HepG2 (cell line): ENCODE measurements at regions not wholly inside any gene's neighbourhood (a gene's known extent, or its start where the extent isn't known, plus 50 kb on each side); places are given as distances from the start of the nearest gene placed in this dataset.

ENCODE experiments used
- ATAC-seq: fragments of 200-7000 bp; cut with Tn5 transposase; 3 replicates; pipeline ENCODE4 v1.9.1; 2020; ENCODE audit warnings: mild to moderate bottlenecking, moderate library complexity
- BruUV-seq: library from RNA; stranded (reverse); fragments of 400-500 nt; replicated peaks from 2 replicates; lab custom pipeline; 2021; lab: Mats Ljungman, UMichigan
- CTCF ChIA-PET: fragments of 300-600 bp; formaldehyde crosslinking; extraction: SDS; loops from one replicate; lab custom pipeline; 2021; ENCODE audit warnings: low total read pairs, inconsistent platforms, low intra/inter-chr PET ratio; lab: Yijun Ruan, JAX
- POLR2A ChIA-PET: fragments of 350-600 bp; sonication (Branson Sonifier 250); formaldehyde crosslinking; loops from one replicate; lab custom pipeline; 2020; ENCODE audit warnings: antibody characterized with exemption, inconsistent platforms; lab: Yijun Ruan, JAX
- DNase-seq: peaks from one replicate; pipeline ENCODE4 v3.0.0-alpha.2; 2015; ENCODE audit warnings: low spot score
- FAIRE-seq: peaks from 3 replicates; lab custom pipeline; 2011; peaks lifted over from hg19 to GRCh38; lab: Jason Lieb, UNC
- H2AFZ ChIP-seq: one replicate; pipeline ENCODE4 v1.6.1; 2011; ENCODE audit warnings: low read length, inconsistent platforms
- H3K27ac ChIP-seq: fragments of 300-600 bp; 3 replicates; pipeline ENCODE4 v1.8.0; 2011; ENCODE audit warnings: mixed run types, mild to moderate bottlenecking, mixed read lengths, low read length, inconsistent platforms; ENCODE audit not compliant: insufficient read depth; ENCODE audit errors: extremely low read length
- H3K27me3 ChIP-seq, 2 experiments: fragments of 200-600 bp in 1 of 2; 2 replicates in 1 of 2; 3 replicates in 1 of 2; pipeline versions ENCODE4 v1.6.0 to v1.8.0; 2011; ENCODE audit warnings: low read length in 2 of 2, mild to moderate bottlenecking in 2 of 2, moderate library complexity in 2 of 2, inconsistent platforms in 1 of 2; ENCODE audit not compliant: insufficient read depth in 2 of 2, control insufficient read depth in 1 of 2
- H3K36me3 ChIP-seq, 2 experiments: fragments of 200-600 bp in 1 of 2; replicated peaks in 1 of 2; 2 replicates in 1 of 2; 3 replicates in 1 of 2; pipeline versions ENCODE4 v1.5.1 to v1.8.0; 2011; ENCODE audit warnings: low read length in 2 of 2, inconsistent platforms in 1 of 2; ENCODE audit not compliant: insufficient read depth in 2 of 2, control insufficient read depth in 1 of 2
- H3K4me1 ChIP-seq: 2 replicates; pipeline ENCODE4 v1.5.1; 2012; ENCODE audit warnings: low read length, inconsistent platforms; ENCODE audit not compliant: insufficient read depth
- H3K4me2 ChIP-seq: 2 replicates; pipeline ENCODE4 v1.6.0; 2011; ENCODE audit warnings: low read depth, low read length, inconsistent platforms
- H3K4me3 ChIP-seq, 3 experiments: fragments of 200-600 bp in 1 of 3; sonication (generic), shearing (Covaris generic) in 1 of 3; replicated peaks in 1 of 3; 2 replicates each; pipeline ENCODE4 v1.5.1; 2011 to 2016; ENCODE audit warnings: low read length in 3 of 3, inconsistent platforms in 2 of 3, low read depth in 2 of 3, mild to moderate bottlenecking in 2 of 3, control low read depth in 1 of 3, mixed read lengths in 1 of 3; ENCODE audit not compliant: insufficient read depth in 1 of 3
- H3K79me2 ChIP-seq: one replicate; pipeline ENCODE4 v1.6.1; 2011; ENCODE audit warnings: low read length, inconsistent platforms; ENCODE audit not compliant: insufficient read depth
- H3K9ac ChIP-seq: 2 replicates; pipeline ENCODE4 v1.6.0; 2011; ENCODE audit warnings: mild to moderate bottlenecking, low read depth, low read length, inconsistent platforms; ENCODE audit not compliant: insufficient read depth
- H3K9me3 ChIP-seq: 2 replicates; pipeline ENCODE4 v1.5.1; 2012; ENCODE audit warnings: mild to moderate bottlenecking, low read length
- H4K20me1 ChIP-seq: 2 replicates; pipeline ENCODE4 v1.6.0; 2011; ENCODE audit warnings: inconsistent platforms, mild to moderate bottlenecking, low read length, moderate library complexity; ENCODE audit not compliant: insufficient read depth
- E2F1 ChIP-seq: sonication (generic); formaldehyde crosslinking; IDR thresholded peaks from 2 replicates; pipeline ENCODE4 v1.5.0; 2020; ENCODE audit warnings: missing genetic modification reagents
- FOXO1 ChIP-seq: sonication (generic); formaldehyde crosslinking; IDR thresholded peaks from 2 replicates; pipeline ENCODE4 v1.4.0; 2020; ENCODE audit warnings: missing genetic modification reagents
- HNRNPL ChIP-seq: fragments of 200-400 bp; formaldehyde crosslinking; IDR thresholded peaks from 2 replicates; pipeline ENCODE4 v1.6.1; 2017; ENCODE audit warnings: mild to moderate bottlenecking, low read depth, low read length
- HOXA5 ChIP-seq: sonication (generic); formaldehyde crosslinking; IDR thresholded peaks from 2 replicates; pipeline ENCODE4 v1.4.0; 2020; ENCODE audit warnings: missing genetic modification reagents
- KDM3A ChIP-seq: IDR thresholded peaks from 2 replicates; pipeline ENCODE4 v1.6.1; 2018; ENCODE audit warnings: low read depth, missing compliant biosample characterization
- NRL ChIP-seq: sonication (generic); formaldehyde crosslinking; IDR thresholded peaks from 2 replicates; pipeline ENCODE4 v1.5.0; 2020; ENCODE audit warnings: missing genetic modification reagents, mild to moderate bottlenecking, moderate library complexity, borderline replicate concordance
- POGK ChIP-seq: sonication (generic); formaldehyde crosslinking; conservative IDR thresholded peaks from 2 replicates; pipeline ENCODE4 v1.8.0; 2022; ENCODE audit warnings: mild to moderate bottlenecking, moderate library complexity, missing genetic modification reagents
- PPARG ChIP-seq: conservative IDR thresholded peaks from 2 replicates; pipeline ENCODE4 v1.6.1; 2016; ENCODE audit warnings: missing biosample characterization, missing genetic modification reagents
- SKI ChIP-seq: fragments of 450-650 bp; IDR thresholded peaks from one replicate; pipeline ENCODE4 v1.6.1; 2018; ENCODE audit warnings: mild to moderate bottlenecking; ENCODE audit not compliant: partially characterized antibody
- SP4 ChIP-seq: sonication (generic); formaldehyde crosslinking; IDR thresholded peaks from 2 replicates; pipeline ENCODE4 v1.8.1; 2023; ENCODE audit warnings: mild to moderate bottlenecking, missing genetic modification reagents
- TARDBP ChIP-seq: sonication (generic); formaldehyde crosslinking; IDR thresholded peaks from 2 replicates; pipeline ENCODE4 v1.8.0; 2022; ENCODE audit warnings: mild to moderate bottlenecking, missing genetic modification reagents
- ZNF160 ChIP-seq: sonication (generic); formaldehyde crosslinking; IDR thresholded peaks from 2 replicates; pipeline ENCODE4 v1.8.0; 2022; ENCODE audit warnings: mild to moderate bottlenecking, inconsistent platforms, missing genetic modification reagents
- ZNF501 ChIP-seq: sonication (generic); formaldehyde crosslinking; IDR thresholded peaks from 2 replicates; pipeline ENCODE4 v1.5.1; 2020; ENCODE audit warnings: mild to moderate bottlenecking, moderate library complexity, missing genetic modification reagents
- ZSCAN29 ChIP-seq: sonication (generic); formaldehyde crosslinking; conservative IDR thresholded peaks from 2 replicates; pipeline ENCODE4 v1.4.0; 2020; ENCODE audit warnings: mild to moderate bottlenecking, missing genetic modification reagents
- WGBS: methylation state at CpG from one replicate; pipeline ENCODE4 v1.1.6; 2017; ENCODE audit warnings: low lambda C conversion rate; 5-methylcytosine and 5-hydroxymethylcytosine counted together
- in situ Hi-C: cut with HindIII; loops from 2 replicates; pipeline ENCODE4 v1.10.0; 2017; ENCODE audit warnings: low pct_unique_long_range_greater_than_20kb; ENCODE audit not compliant: extremely low pct_ligation_motif_present
- intact Hi-C: fragments of 100-400 bp; cut with micrococcal nuclease; formaldehyde crosslinking; loops from one replicate; pipeline ENCODE4 v1.10.0; 2022; ENCODE audit not compliant: unreplicated experiment
- TF ChIP-seq, protein P1 (sequence below): sonication (generic); formaldehyde crosslinking; IDR thresholded peaks from 2 replicates; pipeline ENCODE4 v1.8.0; 2023; ENCODE audit warnings: mild to moderate bottlenecking, missing genetic modification reagents
- TF ChIP-seq, protein P2 (sequence below): sonication (generic); formaldehyde crosslinking; IDR thresholded peaks from 2 replicates; pipeline ENCODE4 v1.9.0; 2021; ENCODE audit warnings: missing genetic modification reagents, mild to moderate bottlenecking, borderline replicate concordance

DNA sequence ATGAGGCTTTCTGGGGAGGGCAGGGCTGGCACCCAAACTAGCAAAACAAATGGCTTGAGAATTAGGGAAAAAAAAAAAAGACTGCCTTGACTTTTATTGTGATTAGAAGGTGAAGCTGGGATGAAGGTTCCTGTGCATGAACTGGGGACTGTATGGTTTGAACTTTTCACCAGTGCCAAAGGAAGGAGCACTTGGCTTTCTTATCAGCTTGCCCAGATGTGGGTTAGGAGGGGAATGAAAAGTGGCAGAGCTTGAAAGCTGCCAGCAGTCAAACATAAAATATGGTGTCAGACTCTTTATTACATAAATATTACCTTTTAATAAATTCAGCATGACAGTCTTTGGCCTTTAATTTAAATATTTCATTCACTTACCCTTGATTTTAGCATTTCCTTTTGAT is 182.5 kb downstream of the PSAT1 start:
- no peaks in the 10 kb centered on the region for H3K79me2 ChIP-seq
- H3K9ac ChIP-seq = no peak overlapping the region
- in situ Hi-C loops = no loop called here
- no peak overlapping the region for H3K27ac ChIP-seq
- ATAC-seq = no peak
- ChIA-PET POLR2A (no interaction called here), CTCF (no interaction called here)
- H3K4me2 ChIP-seq = no peak overlapping the region
- no peaks in the 10 kb centered on the region for H3K36me3 ChIP-seq
- intact Hi-C loops = no loop called here
- TF ChIP-seq, protein P1, sequence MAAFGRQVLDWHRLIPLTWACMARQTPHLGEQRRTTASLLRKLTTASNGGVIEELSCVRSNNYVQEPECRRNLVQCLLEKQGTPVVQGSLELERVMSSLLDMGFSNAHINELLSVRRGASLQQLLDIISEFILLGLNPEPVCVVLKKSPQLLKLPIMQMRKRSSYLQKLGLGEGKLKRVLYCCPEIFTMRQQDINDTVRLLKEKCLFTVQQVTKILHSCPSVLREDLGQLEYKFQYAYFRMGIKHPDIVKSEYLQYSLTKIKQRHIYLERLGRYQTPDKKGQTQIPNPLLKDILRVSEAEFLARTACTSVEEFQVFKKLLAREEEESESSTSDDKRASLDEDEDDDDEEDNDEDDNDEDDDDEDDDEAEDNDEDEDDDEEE (CRISPR knock-in tag) = no peak
- no peak for TF ChIP-seq ZNF160
- no peak for TF ChIP-seq ZSCAN29 (CRISPR knock-in tag)
- TF ChIP-seq SP4 (CRISPR knock-in tag) = no peak
- TF ChIP-seq HNRNPL = no peak
- no peak for TF ChIP-seq POGK (CRISPR knock-in tag)
- TF ChIP-seq, all 625 proteins: peak for 0
- Histone ChIP-seq H3K4me1 (no peaks in the 10 kb centered on the region), H3K27me3 (no peaks in the 10 kb centered on the region), H3K4me3 (no peak overlapping the region), H2AFZ (no peak overlapping the region), H3K9me3 (no peaks in the 10 kb centered on the region), H4K20me1 (no peaks in the 10 kb centered on the region)
- DNase-seq (no peak), FAIRE-seq (no peak)
- no TSS peak for BruUV-seq

GRCh38 chr9:78486661-78487060 is 189.7 kb downstream of the PSAT1 start:
- 42% methylated on average over 2 of the region's 2 CpGs for WGBS
- DNase-seq = no peak
- no peak overlapping the region for H3K4me2 ChIP-seq
- no peaks in the 10 kb centered on the region for H4K20me1 ChIP-seq
- no peak for ATAC-seq
- intact Hi-C loops = no loop called here
- no peak overlapping the region for H3K27ac ChIP-seq
- H3K27me3 ChIP-seq = no peaks in the 10 kb centered on the region
- no TSS peak for BruUV-seq
- CTCF ChIA-PET = no interaction called here
- POLR2A ChIA-PET = no interaction called here
- H3K9ac ChIP-seq = no peak overlapping the region
- H3K4me3 ChIP-seq = no peak overlapping the region
- H2AFZ ChIP-seq = no peak overlapping the region
- in situ Hi-C loops = no loop called here
- no peaks in the 10 kb centered on the region for H3K9me3 ChIP-seq
- no peaks in the 10 kb centered on the region for H3K36me3 ChIP-seq
- no peak for FAIRE-seq
- no peaks in the 10 kb centered on the region for H3K4me1 ChIP-seq
- no peaks in the 10 kb centered on the region for H3K79me2 ChIP-seq
- TF ChIP-seq SKI (no peak), NRL (CRISPR knock-in tag) (no peak), KDM3A (CRISPR knock-in tag) (no peak), TARDBP (no peak), ZNF501 (CRISPR knock-in tag) (no peak), FOXO1 (CRISPR knock-in tag) (no peak), HOXA5 (no peak), E2F1 (no peak), PPARG (CRISPR knock-in tag) (no peak)
- TF ChIP-seq, protein P2, sequence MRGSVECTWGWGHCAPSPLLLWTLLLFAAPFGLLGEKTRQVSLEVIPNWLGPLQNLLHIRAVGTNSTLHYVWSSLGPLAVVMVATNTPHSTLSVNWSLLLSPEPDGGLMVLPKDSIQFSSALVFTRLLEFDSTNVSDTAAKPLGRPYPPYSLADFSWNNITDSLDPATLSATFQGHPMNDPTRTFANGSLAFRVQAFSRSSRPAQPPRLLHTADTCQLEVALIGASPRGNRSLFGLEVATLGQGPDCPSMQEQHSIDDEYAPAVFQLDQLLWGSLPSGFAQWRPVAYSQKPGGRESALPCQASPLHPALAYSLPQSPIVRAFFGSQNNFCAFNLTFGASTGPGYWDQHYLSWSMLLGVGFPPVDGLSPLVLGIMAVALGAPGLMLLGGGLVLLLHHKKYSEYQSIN (CRISPR knock-in tag) = no peak
